WI38 (cell line): ENCODE measurements at regions not wholly inside any gene's neighbourhood (a gene's known extent, or its start where the extent isn't known, plus 50 kb on each side); places are given as distances from the start of the nearest gene placed in this dataset.

ENCODE experiments used
- H3K4me3 ChIP-seq: 2 replicates; pipeline ENCODE4 v1.5.1; 2011; ENCODE audit warnings: low read depth, mild to moderate bottlenecking, control low read depth, low read length
- CTCF ChIP-seq: IDR thresholded peaks from 2 replicates; pipeline ENCODE4 v1.5.1; 2012; ENCODE audit warnings: low read depth, mild to moderate bottlenecking, control low read depth, low read length

DNA sequence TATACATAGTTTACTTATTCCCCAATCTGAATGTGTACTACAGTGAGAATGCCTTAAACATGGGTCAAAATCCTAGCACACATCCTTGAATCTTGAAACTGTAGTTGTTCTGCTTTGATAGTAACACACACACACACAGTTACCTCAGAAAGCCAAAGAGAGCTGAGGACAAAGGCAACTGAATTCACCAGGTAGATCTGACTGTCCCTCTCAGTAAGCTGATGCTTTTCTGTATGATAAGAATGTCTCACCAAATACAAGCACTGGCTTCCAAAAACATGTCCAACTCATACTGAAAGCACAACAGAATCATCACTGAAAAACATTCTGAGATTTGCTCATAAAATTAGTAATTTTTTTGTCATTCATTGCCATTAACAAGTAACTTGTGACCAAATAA lies 104.3 kb upstream of the DYNLRB2 start:
- no peak overlapping the region for H3K4me3 ChIP-seq
- TF ChIP-seq CTCF, result no peak

GRCh38 chr16:80433623-80434022 lies 107.2 kb upstream of the DYNLRB2 start:
- no peak for TF ChIP-seq CTCF
- H3K4me3 ChIP-seq, result no peak overlapping the region

- no peak for TF ChIP-seq CTCF
- no peak overlapping the region for H3K4me3 ChIP-seq
These were observed 113.0 kb upstream of the DYNLRB2 start for GRCh38 chr16:80427795-80428194.

GRCh38 chr16:80418517-80419355 lies 122.1 kb upstream of the DYNLRB2 start:
- no peak for TF ChIP-seq CTCF
- H3K4me3 ChIP-seq, result no peak overlapping the region

- TF ChIP-seq CTCF, result no peak
- H3K4me3 ChIP-seq, result no peak overlapping the region
These were observed 123.0 kb upstream of the DYNLRB2 start for GRCh38 chr16:80417706-80418271.

DNA sequence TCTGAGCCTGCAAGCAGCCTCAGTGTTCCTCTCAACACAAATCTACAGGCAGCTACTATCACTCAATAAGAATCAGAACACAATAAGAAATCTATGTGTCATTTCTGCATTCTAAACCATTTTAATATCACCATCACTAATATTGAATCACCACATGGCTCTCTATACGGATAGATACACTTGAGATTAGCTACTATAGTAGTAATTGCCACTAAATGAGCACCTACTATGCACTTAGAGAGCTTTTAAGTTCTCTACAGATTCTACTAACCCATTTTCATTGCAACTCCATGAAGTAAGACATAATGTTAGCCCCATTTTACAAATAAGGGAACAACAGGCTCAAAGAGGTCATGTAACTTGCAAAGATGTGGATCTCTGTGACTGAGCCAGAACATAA lies 132.8 kb upstream of the DYNLRB2 start:
- H3K4me3 ChIP-seq, result no peak overlapping the region
- no peak for TF ChIP-seq CTCF

DNA sequence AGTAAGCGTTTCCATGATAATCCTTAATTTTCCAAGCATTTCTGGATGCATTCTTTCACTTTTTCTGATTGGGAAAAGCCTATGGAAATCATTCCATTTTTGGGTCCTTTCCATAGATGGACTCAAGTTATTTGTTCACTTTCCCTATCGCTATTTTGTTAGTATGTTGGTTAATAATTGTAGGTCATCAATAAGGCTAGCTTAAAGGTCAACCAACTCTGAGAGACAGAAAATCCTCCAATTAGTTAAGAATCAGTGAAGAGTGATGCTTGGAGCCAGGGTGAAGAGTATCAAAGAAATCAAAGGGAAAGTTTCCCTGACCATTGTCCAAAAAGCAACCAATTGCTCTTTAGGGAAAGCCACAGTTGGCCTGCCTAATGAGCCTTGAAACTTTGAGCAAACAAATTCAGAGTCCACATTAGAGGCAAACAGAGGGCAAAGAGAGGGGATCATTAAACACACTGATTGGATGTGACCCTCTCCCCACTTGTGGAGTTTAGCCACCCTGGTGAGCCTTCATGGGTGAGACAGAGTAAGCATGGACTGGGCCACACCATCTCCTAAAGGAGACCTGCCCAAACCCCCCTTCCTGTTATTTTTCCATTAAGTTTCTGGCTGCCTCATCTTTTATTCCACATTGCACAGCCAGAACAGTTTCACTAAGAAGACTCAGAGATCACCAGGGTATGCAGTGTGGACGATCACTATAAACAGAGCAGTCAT lies 133.4 kb upstream of the DYNLRB2 start:
- no peak overlapping the region for H3K4me3 ChIP-seq
- no peak for TF ChIP-seq CTCF
